IPS DF 19.7 (cell line): ENCODE measurements at regions not wholly inside any gene's neighbourhood (a gene's known extent, or its start where the extent isn't known, plus 50 kb on each side); places are given as distances from the start of the nearest gene placed in this dataset.
"Not testable (repeated sequence)": the region's sequence is repeated elsewhere in the genome, so short reads cannot be mapped to it uniquely, and the experiment has no call there.

Source experiments
- DNase-seq: peaks from one replicate; pipeline ENCODE4 v3.0.0-alpha.2; 2013; ENCODE audit warnings: low read depth, low spot score

GRCh38 chr20:16801919-16802651 is 53.9 kb downstream of the OTOR start:
- no peak for DNase-seq

- no peak for DNase-seq
Measured at GRCh38 chr20:16802652-16802935, 54.4 kb downstream of the OTOR start.

DNA sequence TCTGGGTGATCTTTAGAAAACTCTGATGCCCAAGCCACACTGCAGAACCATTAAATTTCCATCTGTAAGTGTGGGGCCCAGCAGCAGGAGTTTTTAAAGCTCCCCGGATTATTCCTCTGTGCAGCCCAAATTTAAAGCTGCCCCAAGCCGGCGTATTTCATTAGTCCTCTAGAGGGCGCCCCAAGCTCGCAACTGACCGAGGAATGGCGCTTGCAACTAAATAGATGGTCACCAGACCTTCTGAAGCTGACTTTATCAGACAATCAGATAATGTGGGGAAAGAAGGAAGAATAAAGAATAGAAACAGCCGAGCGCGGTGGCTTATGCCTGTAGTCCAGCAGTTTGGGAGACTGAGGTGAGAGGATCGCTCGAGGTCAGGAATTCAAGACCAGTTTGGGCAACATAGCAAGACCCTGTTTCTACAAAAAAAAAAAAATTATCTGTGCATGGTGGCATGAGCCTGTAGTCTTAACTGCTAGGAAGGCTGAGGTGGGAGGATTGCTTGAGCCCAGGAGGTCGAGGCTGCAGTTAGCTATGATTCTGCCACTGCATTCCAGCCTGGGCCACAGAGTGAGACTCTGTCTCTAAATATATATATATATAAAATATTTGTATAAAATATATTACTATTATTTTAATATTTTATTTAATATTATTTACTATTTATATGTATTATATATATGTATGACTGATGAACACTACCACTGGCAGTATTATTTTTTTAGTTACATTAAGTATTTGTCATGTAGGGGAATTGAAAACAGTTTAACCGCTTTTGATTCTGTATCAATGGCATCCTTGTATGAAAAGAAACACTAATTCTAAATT is 56.0 kb downstream of the OTOR start:
- DNase-seq, result no peak

- DNase-seq, result no peak
Measured at GRCh38 chr20:16804793-16805187, 56.6 kb downstream of the OTOR start.

DNA sequence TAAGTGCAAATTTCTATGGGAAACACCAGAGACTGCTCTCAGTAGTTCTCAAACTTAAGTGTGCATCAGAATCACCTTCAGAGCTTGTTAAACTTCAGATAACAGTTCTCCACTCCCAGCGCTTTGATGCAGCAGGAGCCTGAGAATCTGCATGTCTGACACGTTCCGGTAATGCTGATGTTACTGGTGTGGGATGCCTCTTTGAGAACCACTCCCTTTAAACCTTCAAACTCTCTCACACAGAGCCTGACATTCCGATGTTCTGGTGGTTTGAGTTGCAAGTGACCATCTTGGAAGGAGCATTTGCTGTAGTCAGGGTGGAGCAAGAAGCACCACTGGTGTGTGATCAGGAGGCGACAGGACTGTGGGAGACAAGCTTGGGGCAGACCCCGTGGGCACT is 57.9 kb downstream of the OTOR start:
- DNase-seq, result no peak

- DNase-seq, result no peak
Measured at GRCh38 chr20:16806886-16807285, 58.7 kb downstream of the OTOR start.

- DNase-seq, result no peak
Measured at GRCh38 chr20:16808796-16809195, 60.6 kb downstream of the OTOR start.

DNA sequence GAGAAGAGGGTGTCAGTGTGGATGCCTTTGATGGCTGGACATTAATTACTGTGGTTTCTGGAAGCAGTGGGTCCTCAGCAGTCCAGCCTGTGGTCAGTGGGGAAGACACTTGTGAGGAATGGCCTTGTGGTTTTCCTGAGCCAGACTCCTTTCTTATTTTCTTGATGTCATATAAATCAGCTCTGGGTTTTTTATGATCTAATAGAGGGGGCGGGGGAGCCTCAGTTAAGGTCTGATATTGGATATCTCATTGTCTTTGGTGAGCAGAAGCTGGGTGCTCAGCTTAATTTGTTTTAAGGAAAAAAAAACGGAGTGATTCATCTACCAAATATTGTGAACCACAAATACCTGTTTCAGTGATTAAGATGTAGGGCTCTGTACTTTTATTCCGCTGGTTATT is 62.1 kb downstream of the OTOR start:
- DNase-seq, result no peak

DNA sequence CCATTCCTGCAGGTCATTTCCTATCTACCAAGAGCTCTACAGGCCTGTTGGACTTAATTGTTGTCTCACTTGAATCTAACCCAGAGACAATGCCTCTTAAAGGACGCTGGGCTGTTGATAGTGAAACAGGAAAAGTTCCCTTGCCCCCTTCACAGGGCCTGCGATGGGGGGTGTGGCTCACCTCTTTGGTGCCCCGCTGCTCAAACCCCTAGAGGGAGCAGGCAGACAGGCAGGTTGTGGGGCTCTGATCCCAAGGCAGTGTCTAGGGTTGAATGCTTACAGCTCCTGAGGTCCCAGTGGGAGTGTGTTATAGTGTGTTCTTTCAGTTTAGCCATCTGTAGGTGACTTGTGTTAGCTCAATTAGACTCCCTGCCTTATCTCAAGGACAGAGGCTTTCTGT is 68.0 kb downstream of the OTOR start:
- no peak for DNase-seq

DNA sequence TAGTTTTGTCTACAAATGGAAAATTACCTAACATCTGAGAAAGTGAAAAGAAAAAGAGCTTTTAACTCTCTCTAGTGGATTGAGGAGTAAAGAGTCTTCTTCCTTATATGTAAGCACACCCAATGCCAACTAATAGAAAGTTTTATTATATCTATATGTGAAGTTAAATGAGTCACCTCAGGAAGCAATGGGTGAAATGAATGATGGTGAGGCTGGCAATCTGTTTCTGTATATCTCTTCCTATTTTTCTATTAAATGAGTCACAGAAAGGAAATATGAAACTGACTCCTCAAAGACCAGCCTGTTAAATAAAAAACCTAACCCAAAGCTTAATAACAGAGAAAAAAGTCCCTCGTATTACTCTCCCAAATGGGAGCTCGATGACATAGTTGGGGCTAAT is 71.3 kb downstream of the OTOR start:
- DNase-seq, result no peak

GRCh38 chr20:16821211-16822089 is 73.3 kb downstream of the OTOR start:
- peak; percentile 33 for DNase-seq

GRCh38 chr20:16824664-16825063 is 76.5 kb downstream of the OTOR start:
- DNase-seq, result no peak

DNA sequence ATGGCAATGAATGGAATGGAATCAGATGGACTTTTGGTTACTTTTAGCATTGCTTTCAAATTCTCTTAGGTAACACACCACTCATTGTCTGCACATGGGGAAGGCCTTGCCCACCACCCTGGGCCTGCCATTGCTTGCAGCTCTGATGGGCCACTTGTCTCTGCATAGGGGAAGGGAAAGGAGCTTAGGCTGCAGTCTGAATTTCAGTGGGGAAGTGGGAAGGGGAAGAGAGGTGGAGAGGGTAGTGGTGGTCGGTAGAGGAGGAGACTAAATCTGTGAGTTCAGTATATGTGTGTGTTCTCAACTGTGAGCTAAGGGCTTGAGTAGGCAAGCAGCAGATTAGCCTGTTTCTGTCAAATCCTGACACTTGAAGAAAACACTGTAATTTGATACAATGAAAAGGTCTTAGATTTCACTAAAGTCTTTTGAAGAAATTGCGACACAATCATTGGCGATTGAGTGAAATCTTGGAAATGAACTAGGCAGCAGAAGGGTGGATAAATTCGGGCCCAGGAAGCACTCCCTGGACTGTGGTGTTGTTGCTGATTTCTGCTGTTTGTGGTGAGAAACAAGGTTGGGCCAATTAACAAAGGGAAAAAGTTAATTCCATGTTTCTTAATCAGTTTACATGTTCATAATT is 80.6 kb downstream of the OTOR start:
- no peak for DNase-seq

GRCh38 chr20:16835690-16836089 is 87.5 kb downstream of the OTOR start:
- not testable (repeated sequence) for DNase-seq

- DNase-seq, result no peak
Measured at GRCh38 chr20:16842486-16843120, 94.4 kb downstream of the OTOR start.

DNA sequence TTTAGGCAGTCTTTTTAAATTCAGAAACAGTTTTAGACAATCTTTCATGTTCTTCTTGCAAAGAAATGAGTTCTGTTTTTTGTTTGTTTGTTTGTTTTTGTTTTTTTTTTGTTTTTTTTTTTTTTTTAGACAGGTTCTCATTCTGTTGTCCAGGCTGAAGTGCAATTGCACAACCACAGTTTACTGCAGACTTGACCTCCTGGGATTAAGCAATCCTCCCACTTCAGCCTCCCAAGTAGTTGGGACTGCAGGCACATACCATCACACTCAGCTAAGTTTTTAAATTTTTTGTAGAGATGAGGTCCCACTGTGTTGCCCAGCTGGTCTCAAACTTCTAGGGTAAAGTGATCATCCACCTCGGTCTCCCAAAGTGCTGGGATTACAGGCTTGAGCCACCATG is 96.2 kb downstream of the OTOR start:
- DNase-seq, result no peak

DNA sequence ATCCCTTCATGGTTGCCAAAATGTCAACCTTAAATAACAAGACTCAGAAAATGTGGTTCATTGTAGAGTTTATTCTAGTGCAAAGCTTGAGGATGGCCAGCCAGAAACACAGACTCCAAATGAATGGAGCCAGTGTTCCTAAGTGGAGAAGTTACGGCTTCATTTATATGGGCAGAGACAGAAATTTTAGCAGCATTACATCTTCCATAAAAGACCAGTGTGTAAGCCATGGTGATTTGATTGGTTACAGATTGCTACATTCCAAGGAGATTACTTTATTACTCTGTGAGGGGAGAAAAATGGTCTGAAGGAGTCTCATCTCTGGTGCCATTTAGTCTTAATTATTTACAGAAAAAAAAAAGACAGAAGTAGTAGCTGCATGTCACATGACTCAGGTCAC is 97.8 kb downstream of the OTOR start:
- DNase-seq, result no peak

DNA sequence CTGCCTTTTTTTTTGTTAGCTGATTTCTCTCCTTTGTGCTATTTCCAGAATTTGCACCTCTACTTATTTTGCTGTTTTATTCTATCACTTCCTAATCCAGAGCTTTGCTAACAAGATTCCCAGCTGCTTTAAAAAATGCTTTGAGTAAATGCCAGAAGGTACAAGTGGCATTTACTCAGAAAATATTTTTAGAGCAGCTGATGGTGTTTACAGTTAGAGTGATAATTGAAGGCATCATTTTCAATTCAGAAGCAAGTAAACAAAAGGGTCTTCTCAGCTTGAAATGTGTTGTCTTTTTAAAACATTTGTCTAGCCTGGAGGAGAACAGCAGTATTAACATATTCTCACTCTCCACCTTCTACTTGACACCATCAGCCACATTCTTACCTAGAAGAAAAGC is 99.9 kb downstream of the OTOR start:
- DNase-seq, result no peak

GRCh38 chr20:16848526-16848925 is 100.4 kb downstream of the OTOR start:
- DNase-seq, result no peak

DNA sequence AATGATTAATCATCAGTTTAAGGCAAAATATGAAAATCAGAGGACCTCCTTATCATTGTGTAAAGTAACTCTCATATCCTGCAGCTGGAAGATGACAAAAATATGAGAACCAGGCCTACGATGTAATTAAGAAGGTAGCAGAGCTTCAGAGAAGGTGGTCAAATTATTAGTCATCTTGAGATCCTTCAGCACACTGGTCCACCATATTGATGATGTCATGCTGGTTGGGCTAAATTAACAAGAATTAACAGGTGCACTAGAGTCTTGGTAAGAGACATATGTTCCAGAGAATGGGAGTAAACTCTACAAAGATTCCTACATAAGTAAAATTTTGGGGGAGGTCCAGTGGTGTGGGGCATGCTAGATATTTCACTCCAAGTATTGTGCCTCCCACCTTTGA is 112.8 kb downstream of the OTOR start:
- DNase-seq, result no peak

DNA sequence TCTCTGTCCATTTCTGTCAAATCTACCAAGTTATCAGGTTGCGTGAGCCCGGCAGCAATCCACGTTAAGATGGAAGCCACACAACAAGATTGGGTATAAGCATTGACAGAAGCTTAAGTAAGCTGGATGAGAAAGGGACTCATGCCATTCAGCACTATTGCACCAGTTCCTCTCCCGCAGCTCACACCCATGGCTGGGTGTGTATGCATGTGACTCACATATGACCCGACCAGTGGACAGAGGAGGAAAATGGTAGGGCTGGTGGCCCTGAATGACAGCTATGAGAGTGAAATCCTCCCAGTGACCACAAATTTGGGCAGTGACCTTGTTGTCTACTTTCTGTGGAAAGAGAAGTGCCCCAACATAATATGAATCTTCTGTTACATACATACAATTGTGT is 113.5 kb downstream of the OTOR start:
- no peak for DNase-seq
